ENCODE measurements at regions not wholly inside any gene's neighbourhood (a gene's known extent, or its start where the extent isn't known, plus 50 kb on each side); places are given as distances from the start of the nearest gene placed in this dataset.
"Not testable (repeated sequence)": the region's sequence is repeated elsewhere in the genome, so short reads cannot be mapped to it uniquely, and the experiment has no call there.

DNA sequence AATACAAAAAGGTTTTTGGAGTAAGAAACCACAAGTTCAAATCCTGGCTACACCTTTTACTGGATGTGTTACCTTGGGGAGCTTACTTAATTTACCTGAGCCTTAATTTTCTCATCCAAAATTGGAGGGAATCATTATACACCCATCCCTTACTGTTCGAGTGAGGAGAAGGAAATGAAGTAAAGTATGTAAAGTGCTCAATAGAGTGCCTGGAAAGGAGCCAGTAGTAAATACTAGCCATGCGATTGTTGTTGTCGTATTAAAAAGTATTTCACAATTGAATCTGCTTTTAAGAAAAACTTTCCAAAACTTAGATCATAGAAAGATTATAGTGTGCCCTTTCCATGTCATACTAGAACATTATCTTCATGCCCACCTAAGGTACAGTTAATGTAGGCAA lies 124.5 kb downstream of the ATXN3L start:
- TF ChIP-seq, protein P1, sequence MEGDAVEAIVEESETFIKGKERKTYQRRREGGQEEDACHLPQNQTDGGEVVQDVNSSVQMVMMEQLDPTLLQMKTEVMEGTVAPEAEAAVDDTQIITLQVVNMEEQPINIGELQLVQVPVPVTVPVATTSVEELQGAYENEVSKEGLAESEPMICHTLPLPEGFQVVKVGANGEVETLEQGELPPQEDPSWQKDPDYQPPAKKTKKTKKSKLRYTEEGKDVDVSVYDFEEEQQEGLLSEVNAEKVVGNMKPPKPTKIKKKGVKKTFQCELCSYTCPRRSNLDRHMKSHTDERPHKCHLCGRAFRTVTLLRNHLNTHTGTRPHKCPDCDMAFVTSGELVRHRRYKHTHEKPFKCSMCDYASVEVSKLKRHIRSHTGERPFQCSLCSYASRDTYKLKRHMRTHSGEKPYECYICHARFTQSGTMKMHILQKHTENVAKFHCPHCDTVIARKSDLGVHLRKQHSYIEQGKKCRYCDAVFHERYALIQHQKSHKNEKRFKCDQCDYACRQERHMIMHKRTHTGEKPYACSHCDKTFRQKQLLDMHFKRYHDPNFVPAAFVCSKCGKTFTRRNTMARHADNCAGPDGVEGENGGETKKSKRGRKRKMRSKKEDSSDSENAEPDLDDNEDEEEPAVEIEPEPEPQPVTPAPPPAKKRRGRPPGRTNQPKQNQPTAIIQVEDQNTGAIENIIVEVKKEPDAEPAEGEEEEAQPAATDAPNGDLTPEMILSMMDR (conservative IDR thresholded peaks at IDR 0.05; ENCODE audit: low read length), result no peak
- H3K4me3 ChIP-seq (ENCODE audit: low read length), result no peak overlapping the region
- DNase-seq (ENCODE audit: low read depth), result no peak

DNA sequence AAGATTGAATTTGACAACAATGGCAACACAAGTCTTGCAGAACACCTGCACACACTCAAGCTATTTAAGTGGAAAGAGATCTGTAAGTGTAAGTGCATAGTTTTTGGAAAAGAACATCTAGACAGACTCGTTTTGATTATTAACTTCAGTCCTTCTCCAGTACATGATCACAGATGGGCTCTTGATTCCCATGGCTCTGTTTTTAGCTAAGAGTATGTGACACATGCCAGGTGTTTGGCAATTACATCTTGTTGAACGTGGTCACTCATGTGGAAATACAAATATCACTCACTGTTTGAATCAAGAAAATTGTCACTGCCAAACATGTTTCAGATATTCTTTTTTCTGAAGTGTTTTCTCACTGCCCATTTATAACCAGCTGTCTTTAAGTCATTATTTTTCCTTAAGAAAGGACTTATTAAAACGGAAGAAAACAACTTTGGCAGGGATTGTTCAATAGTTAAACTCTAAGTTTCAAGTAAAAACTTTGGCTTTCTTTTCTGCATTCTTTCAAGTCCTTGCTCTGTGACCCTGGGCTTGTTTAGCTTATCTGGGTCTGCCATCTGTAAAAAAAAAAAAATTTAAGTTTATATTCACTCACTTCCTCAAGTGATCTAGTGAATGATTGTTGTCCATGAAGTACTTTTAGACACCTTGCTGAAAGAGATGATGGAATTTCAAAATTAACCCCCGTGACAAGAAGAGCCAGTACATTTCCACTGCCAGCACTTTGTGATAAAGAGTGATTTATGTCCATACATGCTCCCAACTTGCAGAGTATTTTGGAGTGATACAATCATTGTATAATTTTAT lies 125.4 kb downstream of the ATXN3L start:
- peak; percentile 17 for DNase-seq (ENCODE audit: low read depth)
- H3K4me3 ChIP-seq (ENCODE audit: low read length), result no peak overlapping the region
- TF ChIP-seq, protein P1 (conservative IDR thresholded peaks at IDR 0.05; ENCODE audit: low read length), result no peak

DNA sequence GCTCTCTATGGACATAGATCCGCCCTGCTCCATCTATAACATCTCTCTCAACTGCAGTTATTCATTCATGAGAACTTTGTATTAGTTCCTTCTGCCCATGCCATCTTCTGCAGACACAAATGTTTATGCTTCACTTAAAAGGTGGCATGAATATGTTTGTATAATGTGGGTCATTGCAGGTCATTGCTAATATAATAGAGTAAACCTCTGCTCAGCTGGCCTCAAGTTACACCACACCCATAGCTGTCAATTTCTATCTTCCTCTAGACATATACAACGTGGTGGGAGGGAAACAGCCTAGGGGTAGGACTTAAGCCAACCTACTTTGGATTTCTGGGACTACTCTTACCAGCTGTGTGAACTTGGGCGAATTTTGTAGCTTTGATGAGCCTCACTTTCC lies 129.8 kb downstream of the ATXN3L start:
- DNase-seq (ENCODE audit: low read depth), result no peak
- H3K4me3 ChIP-seq (ENCODE audit: low read length), result no peak overlapping the region
- TF ChIP-seq, protein P1 (conservative IDR thresholded peaks at IDR 0.05; ENCODE audit: low read length), result no peak

DNA sequence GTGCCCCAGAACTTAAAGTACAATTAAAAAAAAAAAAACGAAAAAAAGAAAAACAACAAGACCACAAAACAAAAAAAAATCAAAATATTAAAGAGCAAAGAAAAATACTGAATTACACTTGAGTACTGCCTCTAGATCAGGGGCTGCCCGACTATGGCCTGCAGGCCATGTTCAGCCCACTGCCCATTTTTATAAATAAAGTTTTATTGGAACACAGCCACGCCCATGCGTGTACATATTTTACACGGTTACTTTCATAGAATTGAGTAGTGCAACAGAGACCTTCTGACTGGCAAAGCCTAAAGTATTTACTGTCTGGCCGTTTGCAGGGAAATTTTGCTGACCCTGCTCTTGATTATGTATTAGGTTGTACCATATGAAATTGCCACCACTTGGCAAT lies 130.5 kb downstream of the ATXN3L start:
- no peak for DNase-seq (ENCODE audit: low read depth)

DNA sequence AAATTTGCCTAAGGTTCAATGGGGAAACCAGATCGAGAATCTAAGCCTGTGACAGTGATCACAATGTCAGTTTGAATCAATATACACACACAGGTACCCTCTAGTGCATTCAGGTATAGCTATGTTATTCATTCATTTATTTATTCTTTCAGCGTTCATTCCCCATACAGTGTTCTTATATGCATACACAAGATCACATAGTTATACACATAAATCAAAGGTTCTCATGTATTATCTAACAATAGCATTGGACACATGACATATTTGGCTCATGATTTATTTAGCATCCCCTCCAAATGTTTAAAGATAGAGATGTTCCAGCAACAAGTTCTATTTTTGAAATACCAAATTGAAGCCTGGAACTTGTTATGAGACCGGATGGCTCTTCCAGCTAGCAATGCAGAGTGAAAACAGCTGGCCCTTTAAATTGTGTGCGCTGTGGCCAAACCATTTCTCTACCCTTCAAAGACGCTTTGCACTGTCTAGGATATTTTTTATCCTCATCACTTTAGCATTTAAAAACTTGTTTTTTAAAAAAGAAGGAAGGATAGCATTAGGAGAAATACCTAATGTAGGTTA lies 131.0 kb downstream of the ATXN3L start:
- TF ChIP-seq, protein P1 (conservative IDR thresholded peaks at IDR 0.05; ENCODE audit: low read length), result no peak
- DNase-seq (ENCODE audit: low read depth), result no peak
- H3K4me3 ChIP-seq (ENCODE audit: low read length), result no peak overlapping the region

More for the DNA sequence above, 130.5 kb downstream of the ATXN3L start:
- no peak overlapping the region for H3K4me3 ChIP-seq (ENCODE audit: low read length)
- TF ChIP-seq, protein P1 (conservative IDR thresholded peaks at IDR 0.05; ENCODE audit: low read length), result no peak

DNA sequence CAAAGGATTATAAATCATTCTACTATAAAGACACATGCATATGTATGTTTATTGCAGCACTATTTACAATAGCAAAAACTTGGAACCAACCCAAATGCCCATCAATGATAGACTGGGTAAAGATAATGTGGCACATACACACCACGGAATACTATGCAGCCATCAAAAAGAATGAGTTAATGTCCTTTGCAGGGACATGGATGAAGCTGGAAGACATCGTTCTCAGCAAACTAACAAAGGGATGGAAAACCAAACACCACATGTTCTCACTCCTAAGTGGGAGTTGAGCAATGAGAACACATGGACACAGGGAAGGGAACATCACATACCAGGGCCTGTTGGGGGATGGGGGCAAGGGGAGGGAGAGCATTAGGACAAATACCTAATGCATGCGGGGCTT lies 133.2 kb downstream of the ATXN3L start:
- DNase-seq (ENCODE audit: low read depth), result not testable (repeated sequence)

DNA sequence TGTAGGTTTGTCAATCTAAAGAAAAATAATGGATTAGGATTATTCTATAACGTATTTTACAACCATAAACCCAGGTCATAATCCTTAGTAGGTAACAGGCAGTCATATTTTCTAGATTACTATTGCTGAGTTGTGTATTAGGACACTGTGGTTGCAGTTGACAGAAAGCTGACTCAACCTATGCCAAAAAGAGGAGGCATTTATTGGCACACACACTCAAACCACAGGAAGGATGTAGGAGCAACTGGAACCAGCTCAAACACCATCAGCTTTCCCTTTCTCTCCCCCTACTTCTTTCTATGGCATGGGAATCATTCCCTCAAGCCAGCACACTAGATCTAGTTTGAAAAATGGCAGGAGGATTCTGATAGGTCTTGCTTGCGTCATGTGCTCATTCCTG lies 136.4 kb upstream of the FAM9C start:
- H3K4me3 ChIP-seq (ENCODE audit: low read length), result no peak overlapping the region
- TF ChIP-seq, protein P1 (conservative IDR thresholded peaks at IDR 0.05; ENCODE audit: low read length), result no peak
- peak; percentile 64 for DNase-seq (ENCODE audit: low read depth)

More for the DNA sequence above, 133.2 kb downstream of the ATXN3L start:
- H3K4me3 ChIP-seq (ENCODE audit: low read length), result not testable (repeated sequence)
